Stomach (tissue), 4 donors: ENCODE measurements at regions not wholly inside any gene's neighbourhood (a gene's known extent, or its start where the extent isn't known, plus 50 kb on each side); places are given as distances from the start of the nearest gene placed in this dataset.

Experiments
- EP300 ChIP-seq: sonication (generic); formaldehyde crosslinking; IDR thresholded peaks from one replicate; pipeline ENCODE4 v1.6.1; 2017; ENCODE audit warnings: antibody characterized with exemption
- POLR2A ChIP-seq, 4 donors: fragments of 450-650 bp; IDR thresholded peaks; one replicate each; pipeline ENCODE4 v1.6.1; 2016; ENCODE audit warnings: antibody characterized with exemption in 4 of 4, control low read depth in 2 of 4, mild to moderate bottlenecking in 1 of 4, moderate library complexity in 1 of 4
- POLR2AphosphoS5 ChIP-seq, 3 donors: sonication (generic); formaldehyde crosslinking; IDR thresholded peaks; one replicate each; pipeline ENCODE4 v1.6.1; 2016; ENCODE audit warnings: antibody characterized with exemption in 3 of 3
- TF ChIP-seq, protein P1 (sequence below), 7 experiments: fragments of 450-650 bp in 4 of 7; fragments of 200-600 bp in 3 of 7; sonication (generic) in 3 of 7; IDR thresholded peaks; one replicate each; pipeline ENCODE4 v1.5.1; 2016 to 2019; ENCODE audit warnings: antibody characterized with exemption in 7 of 7, control low read depth in 2 of 7, mild to moderate bottlenecking in 1 of 7

GRCh38 chr1:234845097-234845660 is 235.2 kb upstream of the IRF2BP2 start:
- TF ChIP-seq POLR2A (IDR thresholded peaks at IDR 0.05) (no peak), POLR2AphosphoS5 (IDR thresholded peaks at IDR 0.05) (no peak), EP300 (no peak)
- TF ChIP-seq, protein P1, sequence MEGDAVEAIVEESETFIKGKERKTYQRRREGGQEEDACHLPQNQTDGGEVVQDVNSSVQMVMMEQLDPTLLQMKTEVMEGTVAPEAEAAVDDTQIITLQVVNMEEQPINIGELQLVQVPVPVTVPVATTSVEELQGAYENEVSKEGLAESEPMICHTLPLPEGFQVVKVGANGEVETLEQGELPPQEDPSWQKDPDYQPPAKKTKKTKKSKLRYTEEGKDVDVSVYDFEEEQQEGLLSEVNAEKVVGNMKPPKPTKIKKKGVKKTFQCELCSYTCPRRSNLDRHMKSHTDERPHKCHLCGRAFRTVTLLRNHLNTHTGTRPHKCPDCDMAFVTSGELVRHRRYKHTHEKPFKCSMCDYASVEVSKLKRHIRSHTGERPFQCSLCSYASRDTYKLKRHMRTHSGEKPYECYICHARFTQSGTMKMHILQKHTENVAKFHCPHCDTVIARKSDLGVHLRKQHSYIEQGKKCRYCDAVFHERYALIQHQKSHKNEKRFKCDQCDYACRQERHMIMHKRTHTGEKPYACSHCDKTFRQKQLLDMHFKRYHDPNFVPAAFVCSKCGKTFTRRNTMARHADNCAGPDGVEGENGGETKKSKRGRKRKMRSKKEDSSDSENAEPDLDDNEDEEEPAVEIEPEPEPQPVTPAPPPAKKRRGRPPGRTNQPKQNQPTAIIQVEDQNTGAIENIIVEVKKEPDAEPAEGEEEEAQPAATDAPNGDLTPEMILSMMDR (IDR thresholded peaks at IDR 0.05) = no peak
